Superior temporal gyrus (tissue), 1 donor: ENCODE measurements at regions not wholly inside any gene's neighbourhood (a gene's known extent, or its start where the extent isn't known, plus 50 kb on each side); places are given as distances from the start of the nearest gene placed in this dataset.

ENCODE experiments used
- DNase-seq: peaks from one replicate; pipeline ENCODE4 v3.0.0-alpha.2; 2016; ENCODE audit errors: extremely low spot score

DNA sequence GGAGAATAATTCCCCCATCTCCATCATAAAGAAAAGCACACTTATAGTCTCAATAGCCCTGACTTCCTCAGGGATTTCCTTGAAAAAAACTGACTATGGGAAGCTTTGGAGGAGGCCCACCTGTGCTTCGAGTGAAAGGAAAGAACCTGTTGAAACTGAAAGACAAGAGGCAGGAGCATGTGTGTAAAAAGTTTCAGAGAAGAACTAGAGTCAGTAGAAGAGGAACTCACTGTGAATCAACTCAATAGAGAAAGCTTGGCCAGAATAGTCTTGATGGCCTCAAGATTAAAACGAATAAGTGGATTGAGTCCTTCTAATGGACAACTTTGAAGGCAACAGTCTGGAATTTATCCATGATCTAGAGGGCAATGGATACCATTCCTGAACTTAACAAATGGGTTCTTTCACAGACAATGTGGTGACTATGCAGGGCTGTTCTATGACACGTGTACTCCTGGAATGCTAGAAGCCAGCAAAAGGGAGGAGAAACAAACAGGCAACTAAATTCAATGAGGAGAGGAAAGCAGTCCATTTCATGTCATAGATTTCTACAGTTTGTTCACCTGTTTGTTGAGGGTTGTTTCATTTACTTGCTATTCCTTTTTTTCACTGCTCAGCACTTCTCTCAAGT is 442.3 kb downstream of the GRB14 start:
- no peak for DNase-seq

DNA sequence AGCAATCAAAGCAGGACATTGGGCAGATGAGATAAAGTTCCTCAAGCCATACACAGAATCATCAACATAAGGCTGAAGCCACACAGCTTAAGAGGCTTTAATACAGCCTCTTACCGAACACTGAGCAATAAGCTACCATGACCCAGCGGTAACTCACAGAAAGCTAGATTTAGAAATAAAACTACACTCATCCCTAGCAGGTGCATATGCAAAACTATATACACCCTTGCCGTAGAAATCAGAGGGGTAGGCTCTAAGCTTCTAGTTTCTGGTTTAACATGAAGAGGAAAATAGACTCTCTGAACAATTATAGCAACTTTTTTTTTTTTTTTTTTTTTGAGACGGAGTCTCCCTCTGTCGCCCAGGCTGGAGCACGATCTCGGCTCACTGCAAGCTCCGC is 428.8 kb upstream of the FIGN start:
- no peak for DNase-seq

- no peak for DNase-seq
Observed at GRCh38 chr2:164155558-164155957, 419.8 kb upstream of the FIGN start.

DNA sequence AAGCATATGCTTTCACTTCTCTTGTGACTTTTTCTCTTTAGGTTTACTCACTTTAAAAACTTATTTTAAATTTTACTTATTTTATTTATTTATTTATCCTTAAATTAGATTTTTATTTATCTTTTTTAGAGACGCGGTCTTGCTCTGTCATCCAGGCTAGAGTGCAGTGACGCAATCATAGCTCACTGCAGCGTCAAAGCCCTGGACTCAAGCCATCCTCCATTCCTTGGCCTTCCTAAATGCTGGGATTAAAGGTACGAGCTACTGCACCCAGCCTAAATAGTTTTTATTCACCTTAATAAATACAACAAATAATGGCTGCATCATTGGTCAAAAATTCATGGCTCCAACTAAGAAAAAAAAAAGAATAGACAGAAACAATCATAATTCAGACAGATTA is 415.7 kb upstream of the FIGN start:
- no peak for DNase-seq

DNA sequence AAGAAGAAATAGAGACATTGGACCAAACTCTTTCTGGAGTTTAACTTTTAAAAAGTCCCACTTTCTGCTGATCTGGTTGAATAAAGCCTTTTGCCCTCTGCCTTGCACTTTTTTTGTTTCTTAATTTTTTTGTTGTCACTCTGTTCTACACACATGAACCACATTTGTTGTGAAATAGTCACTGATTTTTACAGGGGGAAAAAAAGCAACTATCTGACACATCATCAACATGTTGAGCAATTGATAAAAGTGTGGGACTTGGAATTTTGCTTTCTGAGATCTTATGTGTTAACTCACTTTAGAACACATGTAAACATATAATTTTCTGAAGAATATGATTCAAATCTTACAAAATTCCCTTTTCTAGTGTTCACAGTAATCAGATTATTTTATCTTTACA is 414.8 kb upstream of the FIGN start:
- no peak for DNase-seq

DNA sequence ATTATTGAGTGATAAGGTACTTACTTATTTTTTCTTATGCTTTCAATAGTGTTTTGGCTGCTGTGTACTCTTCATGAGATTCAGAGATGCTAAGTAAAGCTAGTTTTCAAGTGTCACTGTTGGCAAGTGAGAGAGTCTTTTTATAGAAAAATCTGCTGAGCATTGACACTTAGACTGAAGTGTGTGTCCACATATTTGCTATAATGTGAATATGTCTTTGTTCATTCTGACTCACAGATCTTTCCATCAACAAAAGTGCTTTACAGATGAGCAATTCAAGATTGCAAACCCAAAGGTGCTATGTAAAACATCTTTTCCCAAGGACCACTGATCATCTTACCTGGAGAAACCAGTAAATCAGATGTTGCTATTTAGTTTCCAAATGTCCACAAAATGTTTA is 410.6 kb upstream of the FIGN start:
- peak; percentile 48 for DNase-seq

DNA sequence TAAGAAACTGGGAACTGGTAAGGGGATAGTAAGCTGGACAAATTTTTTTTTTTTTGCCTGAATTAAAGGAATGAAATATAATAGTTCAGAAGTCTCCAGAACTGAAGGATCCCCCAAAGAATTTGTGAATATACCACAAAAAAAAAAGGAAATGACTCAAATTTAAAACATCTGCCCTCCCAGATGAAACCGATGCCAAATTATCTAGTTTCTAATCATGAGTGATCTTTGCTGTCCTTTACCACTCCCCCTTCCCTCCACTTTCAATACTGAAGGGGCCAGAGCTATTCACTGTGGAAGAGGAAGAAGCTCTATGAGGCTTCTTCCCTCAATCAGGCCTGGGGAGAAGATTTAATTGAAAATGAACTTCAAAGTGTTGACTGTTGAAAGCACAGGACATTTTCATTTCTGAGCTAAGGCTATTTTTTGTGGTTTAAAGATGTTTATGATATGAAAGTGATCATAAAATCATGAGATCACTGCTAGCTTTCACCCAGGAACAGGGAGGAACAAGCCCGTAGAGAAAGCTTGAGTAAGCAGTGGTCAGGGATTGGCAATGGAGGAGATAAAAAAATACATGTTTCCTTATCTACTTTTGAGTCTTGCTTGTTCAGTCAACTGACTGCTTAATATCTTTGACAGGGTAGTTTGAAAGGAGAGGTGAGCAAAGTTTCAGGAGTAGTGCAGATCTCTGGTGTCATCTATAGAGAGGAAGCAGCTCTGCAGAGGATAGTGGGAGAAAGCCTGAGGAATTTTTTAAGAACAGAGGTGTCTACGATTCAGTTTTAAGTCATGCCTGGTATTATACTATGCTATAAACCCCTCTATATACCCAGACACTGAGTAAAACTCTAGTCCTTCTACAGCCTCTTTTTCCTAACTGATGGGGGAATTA is 409.5 kb upstream of the FIGN start:
- no peak for DNase-seq

GRCh38 chr2:164143183-164143930 is 407.5 kb upstream of the FIGN start:
- DNase-seq, result no peak

DNA sequence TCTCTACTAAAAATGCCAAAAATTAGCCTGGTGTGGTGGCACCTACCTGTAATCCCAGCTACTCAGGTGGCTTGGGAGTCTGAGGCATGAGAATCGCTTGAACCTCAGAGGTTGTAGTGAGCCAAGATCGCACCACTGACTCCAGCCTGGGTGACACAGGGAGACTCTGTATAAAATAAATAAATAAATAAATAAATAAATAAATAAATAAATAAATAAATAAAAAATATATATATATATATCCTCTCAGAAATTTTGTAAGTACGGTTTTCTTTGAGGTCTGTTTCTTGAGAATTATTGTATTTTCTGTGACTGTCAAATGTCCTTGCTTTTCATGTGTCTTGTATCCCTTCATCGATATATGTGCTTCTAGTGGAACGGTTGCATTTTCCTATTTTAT is 406.9 kb upstream of the FIGN start:
- no peak for DNase-seq

GRCh38 chr2:164141271-164141670 is 405.5 kb upstream of the FIGN start:
- DNase-seq, result no peak

GRCh38 chr2:164138750-164139149 is 402.9 kb upstream of the FIGN start:
- DNase-seq, result no peak

- DNase-seq, result peak; percentile 34
Observed at GRCh38 chr2:164134336-164134735, 398.5 kb upstream of the FIGN start.

DNA sequence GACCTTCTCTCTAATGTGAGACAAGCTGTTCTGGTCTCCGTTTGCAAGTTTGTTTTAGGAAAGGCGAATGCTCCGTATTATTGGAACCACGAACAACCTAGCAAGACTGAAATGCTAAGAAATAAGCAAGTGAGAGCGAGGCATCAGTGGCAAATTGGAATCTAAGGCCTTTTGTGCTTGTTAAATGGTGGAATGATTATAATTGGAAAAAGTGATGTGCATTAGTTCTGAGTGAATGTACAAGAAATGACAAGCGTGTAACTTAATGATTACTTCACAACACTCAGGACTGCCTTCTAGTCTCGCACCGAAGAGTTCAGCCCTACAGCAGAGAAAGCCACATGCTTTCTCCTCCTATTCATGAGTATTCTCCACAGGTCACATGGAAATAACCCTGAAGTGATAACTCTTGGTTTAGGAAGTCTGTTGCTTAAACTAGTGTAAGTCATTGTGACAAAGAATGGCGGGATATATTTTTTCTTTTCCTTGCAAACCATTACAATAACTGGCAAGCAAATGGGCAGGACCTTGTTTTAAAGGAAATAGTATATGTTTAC is 392.2 kb upstream of the FIGN start:
- DNase-seq, result no peak

- DNase-seq, result no peak
Observed at GRCh38 chr2:164126960-164127660, 391.3 kb upstream of the FIGN start.

DNA sequence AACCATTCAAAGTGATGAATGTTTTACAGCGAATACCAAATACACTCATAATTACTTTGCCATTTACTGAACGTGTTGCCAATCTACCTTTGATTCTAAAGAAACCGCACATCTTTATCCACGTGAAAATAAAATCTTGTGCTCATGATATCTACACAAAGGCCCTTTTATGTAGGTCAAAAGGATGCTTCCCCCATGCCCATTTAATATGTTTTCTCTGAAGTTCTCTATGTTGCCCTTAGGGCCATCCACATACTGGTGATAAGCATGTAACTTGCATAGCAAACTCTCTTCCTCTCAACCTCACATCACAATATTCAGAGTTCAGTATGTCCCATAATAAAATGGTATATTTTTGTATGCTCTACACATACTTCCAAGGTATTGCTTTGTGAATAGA is 380.0 kb upstream of the FIGN start:
- DNase-seq, result no peak

DNA sequence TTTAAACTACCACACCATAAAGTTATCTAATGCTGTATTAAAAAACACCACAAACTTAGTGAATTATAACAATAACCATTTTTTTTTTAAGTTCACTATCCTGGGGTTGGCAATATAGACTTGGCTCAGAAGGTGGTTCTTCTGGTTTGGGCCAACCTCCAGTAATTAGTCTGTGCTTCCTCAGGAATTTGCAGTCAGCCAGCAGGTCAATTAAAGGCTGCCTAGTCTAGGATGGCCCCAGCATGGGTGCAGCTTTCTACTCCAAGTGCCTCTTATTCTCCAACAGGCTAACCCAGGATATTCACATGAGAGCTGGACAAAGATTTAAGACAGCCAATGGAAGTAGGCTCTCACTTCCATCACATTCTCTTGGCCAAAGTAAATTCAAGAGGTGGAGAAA is 379.1 kb upstream of the FIGN start:
- no peak for DNase-seq

GRCh38 chr2:164112105-164112504 is 376.3 kb upstream of the FIGN start:
- DNase-seq, result no peak

DNA sequence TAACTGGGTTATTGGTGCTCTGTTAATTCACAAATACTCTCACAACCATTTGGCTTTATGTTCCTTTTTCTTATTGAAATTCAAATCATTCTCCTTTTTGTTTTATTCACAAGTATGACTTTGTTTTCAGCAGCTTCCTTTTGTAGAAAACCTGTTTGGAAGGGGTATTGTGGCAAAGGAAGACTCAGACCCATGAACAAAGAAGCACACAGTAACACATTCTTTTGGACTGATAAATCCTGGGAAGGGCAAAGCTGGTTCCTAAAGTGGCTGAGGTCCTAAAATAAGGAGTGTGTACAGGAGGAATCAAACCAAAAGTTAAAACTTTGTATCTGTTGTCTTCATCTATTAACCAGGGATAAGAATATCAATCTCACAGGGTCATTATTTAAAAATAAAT is 374.7 kb upstream of the FIGN start:
- no peak for DNase-seq

DNA sequence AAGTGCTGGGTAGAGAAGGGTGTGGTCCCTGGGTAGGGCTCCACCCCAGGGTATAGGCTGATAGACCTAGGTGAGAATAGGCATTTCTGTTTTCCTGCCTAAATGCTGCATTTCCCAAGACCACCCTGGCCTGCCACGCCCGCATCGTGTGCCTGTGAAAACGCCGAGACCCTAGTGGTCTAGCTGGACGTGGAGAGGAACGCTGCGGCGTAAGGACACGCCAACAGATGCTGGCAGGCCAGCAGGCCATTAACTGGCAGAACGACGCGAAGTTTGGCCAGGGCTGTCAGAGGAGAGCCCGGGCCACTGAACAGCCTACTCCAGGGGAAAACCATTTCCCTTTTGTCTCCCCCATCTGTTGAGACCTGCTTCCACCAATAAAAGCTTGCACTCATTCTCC is 373.2 kb upstream of the FIGN start:
- DNase-seq, result no peak

- DNase-seq, result no peak
Observed at GRCh38 chr2:164103271-164103670, 367.5 kb upstream of the FIGN start.

- no peak for DNase-seq
Observed at GRCh38 chr2:164102366-164102765, 366.6 kb upstream of the FIGN start.

- DNase-seq, result no peak
Observed at GRCh38 chr2:164091673-164092072, 355.9 kb upstream of the FIGN start.
